Neural crest cell (in vitro differentiated cells): ENCODE measurements at regions not wholly inside any gene's neighbourhood (a gene's known extent, or its start where the extent isn't known, plus 50 kb on each side); places are given as distances from the start of the nearest gene placed in this dataset.

Experiments
- DNase-seq: peaks from one replicate; pipeline ENCODE4 v3.0.0; 2021; ENCODE audit warnings: low read depth, mixed read lengths, low spot score
- H3K27ac Mint-ChIP-seq: one replicate; pipeline ENCODE4 v1.8.0; 2021; ENCODE audit warnings: mild to moderate bottlenecking, mixed read lengths; ENCODE audit not compliant: unreplicated experiment
- H3K27me3 Mint-ChIP-seq: 2 replicates; pipeline ENCODE4 v1.8.0; 2021; ENCODE audit warnings: low read depth, mild to moderate bottlenecking, mixed read lengths
- H3K36me3 Mint-ChIP-seq: 2 replicates; pipeline ENCODE4 v1.8.0; 2021; ENCODE audit warnings: low read depth, mild to moderate bottlenecking, mixed read lengths
- H3K4me1 Mint-ChIP-seq: 2 replicates; pipeline ENCODE4 v1.8.0; 2021; ENCODE audit warnings: mixed read lengths
- H3K4me3 Mint-ChIP-seq: one replicate; pipeline ENCODE4 v1.8.0; 2021; ENCODE audit warnings: mild to moderate bottlenecking, mixed read lengths
- H3K9me3 Mint-ChIP-seq: 2 replicates; pipeline ENCODE4 v1.8.0; 2021; ENCODE audit warnings: mixed read lengths
- TF ChIP-seq, protein P1 (sequence below): fragments of 200-600 bp; sonication (generic); conservative IDR thresholded peaks from 2 replicates; pipeline ENCODE4 v1.5.0; 2021; ENCODE audit warnings: antibody characterized with exemption, mild to moderate bottlenecking

DNA sequence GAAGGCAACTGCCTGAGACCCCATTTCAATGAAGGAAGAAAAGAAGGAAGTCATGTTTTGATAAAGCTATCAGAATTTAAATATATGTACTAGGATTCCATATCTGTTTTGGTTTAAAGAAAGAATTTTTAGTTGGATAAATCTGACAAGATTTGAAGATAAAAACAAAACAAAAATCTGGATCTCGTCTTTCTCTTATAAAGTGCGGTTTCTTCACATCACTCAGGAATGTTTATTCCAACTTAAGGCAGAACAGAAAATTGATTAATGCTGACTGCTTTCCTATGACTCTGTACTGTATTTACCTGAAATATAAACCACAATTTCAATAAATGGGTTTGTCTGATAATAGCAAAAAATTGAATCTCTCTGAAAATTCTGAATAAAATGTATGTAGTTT, 439.7 kb downstream of the RFPL4B start:
- H3K4me1 Mint-ChIP-seq = peaks cover 39% of the 10 kb centered on the region
- no peak overlapping the region for H3K27ac Mint-ChIP-seq
- no peak overlapping the region for H3K4me3 Mint-ChIP-seq
- peaks cover 4% of the 10 kb centered on the region for H3K9me3 Mint-ChIP-seq
- TF ChIP-seq, protein P1, sequence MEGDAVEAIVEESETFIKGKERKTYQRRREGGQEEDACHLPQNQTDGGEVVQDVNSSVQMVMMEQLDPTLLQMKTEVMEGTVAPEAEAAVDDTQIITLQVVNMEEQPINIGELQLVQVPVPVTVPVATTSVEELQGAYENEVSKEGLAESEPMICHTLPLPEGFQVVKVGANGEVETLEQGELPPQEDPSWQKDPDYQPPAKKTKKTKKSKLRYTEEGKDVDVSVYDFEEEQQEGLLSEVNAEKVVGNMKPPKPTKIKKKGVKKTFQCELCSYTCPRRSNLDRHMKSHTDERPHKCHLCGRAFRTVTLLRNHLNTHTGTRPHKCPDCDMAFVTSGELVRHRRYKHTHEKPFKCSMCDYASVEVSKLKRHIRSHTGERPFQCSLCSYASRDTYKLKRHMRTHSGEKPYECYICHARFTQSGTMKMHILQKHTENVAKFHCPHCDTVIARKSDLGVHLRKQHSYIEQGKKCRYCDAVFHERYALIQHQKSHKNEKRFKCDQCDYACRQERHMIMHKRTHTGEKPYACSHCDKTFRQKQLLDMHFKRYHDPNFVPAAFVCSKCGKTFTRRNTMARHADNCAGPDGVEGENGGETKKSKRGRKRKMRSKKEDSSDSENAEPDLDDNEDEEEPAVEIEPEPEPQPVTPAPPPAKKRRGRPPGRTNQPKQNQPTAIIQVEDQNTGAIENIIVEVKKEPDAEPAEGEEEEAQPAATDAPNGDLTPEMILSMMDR = no peak
- no peaks in the 10 kb centered on the region for H3K27me3 Mint-ChIP-seq
- peaks cover 5% of the 10 kb centered on the region for H3K36me3 Mint-ChIP-seq
- DNase-seq = no peak

DNA sequence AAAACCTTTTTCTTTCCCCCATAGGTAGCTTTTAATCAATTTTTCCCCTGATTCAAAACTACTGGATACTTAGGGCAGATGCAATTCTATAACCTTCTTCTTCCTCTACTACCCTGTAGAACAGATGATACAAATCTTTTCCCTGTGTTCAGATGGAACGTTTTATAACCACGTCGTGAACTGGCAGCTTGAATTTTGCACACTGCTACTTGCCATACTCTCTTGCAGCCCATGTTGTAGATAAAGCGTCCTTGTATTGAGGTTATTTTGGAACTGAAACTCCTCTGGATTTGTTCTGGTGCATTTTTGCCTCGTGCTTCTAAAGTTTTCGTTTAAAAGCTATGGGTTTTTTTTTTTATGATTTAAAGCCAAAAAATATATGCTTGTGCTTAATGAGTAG, 440.2 kb downstream of the RFPL4B start:
- Mint-ChIP-seq H3K4me1 (peaks cover 36% of the 10 kb centered on the region), H3K9me3 (peaks cover 4% of the 10 kb centered on the region), H3K36me3 (peaks cover 5% of the 10 kb centered on the region), H3K27me3 (no peaks in the 10 kb centered on the region), H3K4me3 (no peak overlapping the region), H3K27ac (no peak overlapping the region)
- no peak for DNase-seq
- TF ChIP-seq, protein P1 = no peak

DNA sequence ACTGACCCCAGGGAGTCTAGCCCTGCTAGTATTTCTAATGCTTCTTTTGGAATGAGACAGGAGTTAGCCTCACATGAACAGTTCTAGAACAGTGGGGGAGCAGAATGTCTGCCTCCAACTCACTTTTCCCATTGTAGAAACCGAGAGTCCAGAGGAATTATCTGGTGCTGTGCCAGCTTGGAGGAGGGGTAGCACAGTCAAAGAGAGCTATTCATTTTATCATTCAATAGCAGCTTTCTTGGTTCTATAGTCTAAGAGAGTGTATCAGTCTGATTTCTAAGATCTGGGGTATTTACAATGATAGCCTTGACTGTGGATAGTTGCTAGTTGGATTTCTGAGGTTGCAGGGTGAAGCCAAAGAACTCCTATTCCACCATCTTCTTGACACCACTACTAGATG, 448.2 kb downstream of the RFPL4B start:
- TF ChIP-seq, protein P1 = no peak
- Mint-ChIP-seq H3K4me3 (no peak overlapping the region), H3K9me3 (peaks cover 27% of the 10 kb centered on the region), H3K4me1 (peaks cover 16% of the 10 kb centered on the region), H3K27me3 (no peaks in the 10 kb centered on the region), H3K36me3 (peaks cover 33% of the 10 kb centered on the region), H3K27ac (peak overlapping the region; percentile 27)
- no peak for DNase-seq

DNA sequence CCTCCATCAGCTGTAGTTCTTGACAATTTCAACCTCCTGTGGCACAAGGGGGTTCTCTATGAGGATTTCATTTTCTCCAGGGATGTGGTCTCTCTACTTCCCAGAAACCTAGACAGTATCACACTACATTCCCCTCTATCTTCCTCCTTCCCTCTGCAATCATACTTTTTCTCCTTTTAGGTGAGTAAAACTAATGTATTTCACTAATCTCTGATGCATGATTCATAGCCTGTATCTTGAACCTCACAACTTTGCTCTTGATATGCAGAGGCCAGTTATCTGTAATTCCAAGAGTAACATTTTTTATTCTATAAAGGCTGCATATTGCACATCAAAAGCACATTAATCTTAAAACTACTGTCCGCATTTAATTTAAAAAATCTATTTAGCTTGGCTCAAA, 449.6 kb downstream of the RFPL4B start:
- TF ChIP-seq, protein P1 = no peak
- Mint-ChIP-seq H3K4me3 (no peak overlapping the region), H3K36me3 (peaks cover 33% of the 10 kb centered on the region), H3K27ac (no peak overlapping the region), H3K27me3 (no peaks in the 10 kb centered on the region), H3K4me1 (peaks cover 13% of the 10 kb centered on the region), H3K9me3 (peaks cover 27% of the 10 kb centered on the region)
- DNase-seq = no peak

DNA sequence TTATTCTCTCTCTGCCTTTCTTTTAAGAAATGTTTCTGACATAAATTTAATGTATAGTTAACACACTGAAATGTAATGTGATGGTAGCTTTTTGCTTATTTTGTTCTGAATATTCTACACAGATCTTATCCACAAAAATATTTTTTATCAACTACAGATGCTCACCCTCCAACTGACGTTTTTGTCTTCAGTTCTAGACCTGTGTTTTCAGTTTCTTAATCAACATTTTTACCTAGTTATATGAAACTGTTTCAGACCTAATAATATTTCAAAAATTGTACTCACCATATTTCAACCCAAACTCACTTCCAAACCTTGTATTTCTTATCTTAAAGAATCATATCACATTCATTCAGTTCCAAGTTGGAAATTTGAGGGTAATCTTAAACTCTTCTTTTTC, 452.8 kb downstream of the RFPL4B start:
- H3K27me3 Mint-ChIP-seq = no peaks in the 10 kb centered on the region
- DNase-seq = no peak
- H3K4me1 Mint-ChIP-seq = peaks cover 20% of the 10 kb centered on the region
- H3K27ac Mint-ChIP-seq = no peak overlapping the region
- peaks cover 12% of the 10 kb centered on the region for H3K9me3 Mint-ChIP-seq
- TF ChIP-seq, protein P1 = no peak
- peaks cover 23% of the 10 kb centered on the region for H3K36me3 Mint-ChIP-seq
- no peak overlapping the region for H3K4me3 Mint-ChIP-seq

DNA sequence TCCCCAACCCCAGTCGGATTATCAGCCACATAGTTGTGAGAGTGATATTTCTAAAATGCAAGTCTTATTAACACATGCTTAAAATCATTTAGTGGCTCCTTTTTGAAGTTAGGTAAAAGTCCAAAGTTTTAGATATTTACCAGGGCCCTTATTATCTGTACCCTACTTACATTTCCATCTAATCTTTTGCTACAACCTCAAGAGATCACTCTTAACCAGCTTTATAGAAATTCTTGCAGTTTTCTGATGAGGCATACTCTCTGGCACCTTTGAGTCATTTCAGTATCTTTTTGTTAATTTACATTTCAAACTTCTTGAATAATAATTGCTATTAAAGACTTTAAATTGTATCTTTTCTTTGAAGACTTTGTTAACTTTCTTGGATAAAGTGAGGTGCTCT, 453.3 kb downstream of the RFPL4B start:
- no peak overlapping the region for H3K27ac Mint-ChIP-seq
- no peak overlapping the region for H3K4me3 Mint-ChIP-seq
- DNase-seq = no peak
- peaks cover 16% of the 10 kb centered on the region for H3K4me1 Mint-ChIP-seq
- no peaks in the 10 kb centered on the region for H3K27me3 Mint-ChIP-seq
- TF ChIP-seq, protein P1 = no peak
- peaks cover 9% of the 10 kb centered on the region for H3K9me3 Mint-ChIP-seq
- peaks cover 20% of the 10 kb centered on the region for H3K36me3 Mint-ChIP-seq
